COR-L47 (cell line): ENCODE measurements at regions not wholly inside any gene's neighbourhood (a gene's known extent, or its start where the extent isn't known, plus 50 kb on each side); places are given as distances from the start of the nearest gene placed in this dataset.
"Not testable (repeated sequence)": the region's sequence is repeated elsewhere in the genome, so short reads cannot be mapped to it uniquely, and the experiment has no call there.

Experiments used
- DNase-seq: peaks from one replicate; lab custom pipeline; 2025; lab: John Stamatoyannopoulos, UW

- no peak for DNase-seq
Observed at GRCh38 chr9:16276866-16277265, 593.6 kb downstream of the BNC2 start.

- no peak for DNase-seq
Observed at GRCh38 chr9:16277471-16277960, 593.0 kb downstream of the BNC2 start.

GRCh38 chr9:16278326-16278999 is 592.0 kb downstream of the BNC2 start:
- no peak for DNase-seq

- DNase-seq: no peak
Observed at GRCh38 chr9:16281707-16282106, 588.8 kb downstream of the BNC2 start.

- DNase-seq: no peak
Observed at GRCh38 chr9:16282216-16282615, 588.3 kb downstream of the BNC2 start.

- no peak for DNase-seq
Observed at GRCh38 chr9:16282718-16283117, 587.8 kb downstream of the BNC2 start.

GRCh38 chr9:16286160-16286559 is 584.3 kb downstream of the BNC2 start:
- DNase-seq: no peak

- DNase-seq: no peak
Observed at GRCh38 chr9:16289639-16290038, 580.8 kb downstream of the BNC2 start.

GRCh38 chr9:16290169-16290568 is 580.3 kb downstream of the BNC2 start:
- no peak for DNase-seq

GRCh38 chr9:16291921-16292320 is 578.5 kb downstream of the BNC2 start:
- no peak for DNase-seq

GRCh38 chr9:16293610-16294009 is 576.9 kb downstream of the BNC2 start:
- no peak for DNase-seq

GRCh38 chr9:16294133-16294770 is 576.2 kb downstream of the BNC2 start:
- no peak for DNase-seq

- DNase-seq: not testable (repeated sequence)
Observed at GRCh38 chr9:16294940-16295339, 575.5 kb downstream of the BNC2 start.

GRCh38 chr9:16299368-16299767 is 571.1 kb downstream of the BNC2 start:
- DNase-seq: not testable (repeated sequence)

- no peak for DNase-seq
Observed at GRCh38 chr9:16303506-16303905, 567.0 kb downstream of the BNC2 start.

- no peak for DNase-seq
Observed at GRCh38 chr9:16304301-16304700, 566.2 kb downstream of the BNC2 start.

GRCh38 chr9:16306586-16306985 is 563.9 kb downstream of the BNC2 start:
- no peak for DNase-seq

GRCh38 chr9:16307626-16308195 is 562.8 kb downstream of the BNC2 start:
- no peak for DNase-seq

- no peak for DNase-seq
Observed at GRCh38 chr9:16308645-16309044, 561.8 kb downstream of the BNC2 start.

- DNase-seq: no peak
Observed at GRCh38 chr9:16309082-16309468, 561.4 kb downstream of the BNC2 start.

GRCh38 chr9:16309469-16310271 is 560.8 kb downstream of the BNC2 start:
- DNase-seq: no peak

GRCh38 chr9:16310278-16311110 is 560.0 kb downstream of the BNC2 start:
- no peak for DNase-seq
